G401 (cell line): ENCODE measurements at regions not wholly inside any gene's neighbourhood (a gene's known extent, or its start where the extent isn't known, plus 50 kb on each side); places are given as distances from the start of the nearest gene placed in this dataset.

Experiments
- DNase-seq: peaks from one replicate; pipeline ENCODE4 v3.0.0-alpha.2; 2015; ENCODE audit warnings: low spot score
- in situ Hi-C: cut with HindIII; loops from 2 replicates; pipeline ENCODE4 v1.10.0; 2016; ENCODE audit warnings: low sequenced_read_pairs, mixed read lengths

- no peak for DNase-seq
- in situ Hi-C loops: no loop called here
Measured at GRCh38 chr18:78661316-78661715, 318.3 kb upstream of the SALL3 start.

GRCh38 chr18:78662879-78663278 lies 316.7 kb upstream of the SALL3 start:
- in situ Hi-C loops: no loop called here
- no peak for DNase-seq

GRCh38 chr18:78664048-78664447 lies 315.6 kb upstream of the SALL3 start:
- in situ Hi-C loops: no loop called here
- DNase-seq: no peak

- in situ Hi-C loops: no loop called here
- DNase-seq: no peak
Measured at GRCh38 chr18:78664848-78665247, 314.8 kb upstream of the SALL3 start.

GRCh38 chr18:78665644-78666043 lies 314.0 kb upstream of the SALL3 start:
- in situ Hi-C loops: no loop called here
- no peak for DNase-seq

- in situ Hi-C loops: no loop called here
- no peak for DNase-seq
Measured at GRCh38 chr18:78666666-78667335, 312.8 kb upstream of the SALL3 start.

GRCh38 chr18:78670778-78671391 lies 308.7 kb upstream of the SALL3 start:
- in situ Hi-C loops: no loop called here
- no peak for DNase-seq

- no peak for DNase-seq
- in situ Hi-C loops: no loop called here
Measured at GRCh38 chr18:78671551-78671950, 308.1 kb upstream of the SALL3 start.

- in situ Hi-C loops: no loop called here
- no peak for DNase-seq
Measured at GRCh38 chr18:78672862-78673446, 306.7 kb upstream of the SALL3 start.

- DNase-seq: no peak
- in situ Hi-C loops: no loop called here
Measured at GRCh38 chr18:78673516-78674321, 305.9 kb upstream of the SALL3 start.

- DNase-seq: no peak
- in situ Hi-C loops: no loop called here
Measured at GRCh38 chr18:78675231-78675630, 304.4 kb upstream of the SALL3 start.

- in situ Hi-C loops: no loop called here
Measured at GRCh38 chr18:78676622-78677482, 302.8 kb upstream of the SALL3 start.

GRCh38 chr18:78677483-78678317 lies 301.9 kb upstream of the SALL3 start:
- in situ Hi-C loops: no loop called here
- DNase-seq: no peak

More at GRCh38 chr18:78676622-78677482, 302.8 kb upstream of the SALL3 start:
- no peak for DNase-seq

- in situ Hi-C loops: no loop called here
- no peak for DNase-seq
Measured at GRCh38 chr18:78678318-78678695, 301.3 kb upstream of the SALL3 start.

GRCh38 chr18:78679031-78679430 lies 300.6 kb upstream of the SALL3 start:
- in situ Hi-C loops: no loop called here
- no peak for DNase-seq

- in situ Hi-C loops: no loop called here
- no peak for DNase-seq
Measured at GRCh38 chr18:78679613-78680260, 299.9 kb upstream of the SALL3 start.

- in situ Hi-C loops: no loop called here
- DNase-seq: no peak
Measured at GRCh38 chr18:78681396-78681795, 298.2 kb upstream of the SALL3 start.

- no peak for DNase-seq
- in situ Hi-C loops: no loop called here
Measured at GRCh38 chr18:78681934-78682333, 297.7 kb upstream of the SALL3 start.
